GM11168 (cell line): ENCODE measurements at regions not wholly inside any gene's neighbourhood (a gene's known extent, or its start where the extent isn't known, plus 50 kb on each side); places are given as distances from the start of the nearest gene placed in this dataset.
"Not testable (repeated sequence)": the region's sequence is repeated elsewhere in the genome, so short reads cannot be mapped to it uniquely, and the experiment has no call there.

Experiments
- in situ Hi-C: fragments of 300-500 bp; cut with MboI; formaldehyde crosslinking; loops from one replicate; pipeline ENCODE4 v1.12.0; 2022; ENCODE audit warnings: low sequenced_read_pairs; ENCODE audit not compliant: unreplicated experiment

- in situ Hi-C loops, result no loop called here
Observed at GRCh38 chr16:73129455-73129854, 81.5 kb upstream of the ZFHX3 start.

- in situ Hi-C loops, result no loop called here
Observed at GRCh38 chr16:73126525-73126853, 78.6 kb upstream of the ZFHX3 start.

DNA sequence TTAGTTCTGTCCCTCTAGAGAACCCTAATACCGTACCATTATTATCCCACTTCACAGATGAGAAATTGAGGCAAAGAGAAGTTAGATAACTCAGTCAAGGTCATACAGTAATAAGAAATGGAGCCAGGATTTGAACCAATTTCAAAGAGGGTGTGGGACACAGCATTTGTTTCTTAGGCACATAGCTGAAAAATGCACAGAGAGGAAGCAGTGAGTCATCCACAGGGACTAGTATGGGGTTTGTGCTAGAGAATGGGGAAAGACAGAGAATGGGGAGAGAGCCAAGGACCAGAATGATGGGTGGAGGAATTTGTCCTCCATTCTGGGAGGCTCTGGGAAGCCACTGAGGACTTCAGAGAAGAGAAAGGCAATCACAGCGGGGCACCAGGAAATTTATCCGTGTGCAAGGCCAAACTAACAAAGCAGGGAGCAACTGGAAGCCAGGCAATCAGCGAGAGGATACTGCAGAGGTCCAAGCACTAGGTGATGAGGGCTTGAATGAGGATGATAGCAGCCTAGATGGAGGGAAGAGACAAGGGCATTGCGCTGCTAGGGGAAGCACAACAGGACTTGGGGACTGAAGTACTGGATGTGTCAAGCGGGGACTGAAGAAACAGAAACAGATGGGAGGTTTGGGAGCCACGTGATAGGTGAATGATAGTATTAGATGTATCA is 78.1 kb upstream of the ZFHX3 start:
- in situ Hi-C loops, result no loop called here

GRCh38 chr16:73124665-73125375 is 76.9 kb upstream of the ZFHX3 start:
- in situ Hi-C loops, result no loop called here

DNA sequence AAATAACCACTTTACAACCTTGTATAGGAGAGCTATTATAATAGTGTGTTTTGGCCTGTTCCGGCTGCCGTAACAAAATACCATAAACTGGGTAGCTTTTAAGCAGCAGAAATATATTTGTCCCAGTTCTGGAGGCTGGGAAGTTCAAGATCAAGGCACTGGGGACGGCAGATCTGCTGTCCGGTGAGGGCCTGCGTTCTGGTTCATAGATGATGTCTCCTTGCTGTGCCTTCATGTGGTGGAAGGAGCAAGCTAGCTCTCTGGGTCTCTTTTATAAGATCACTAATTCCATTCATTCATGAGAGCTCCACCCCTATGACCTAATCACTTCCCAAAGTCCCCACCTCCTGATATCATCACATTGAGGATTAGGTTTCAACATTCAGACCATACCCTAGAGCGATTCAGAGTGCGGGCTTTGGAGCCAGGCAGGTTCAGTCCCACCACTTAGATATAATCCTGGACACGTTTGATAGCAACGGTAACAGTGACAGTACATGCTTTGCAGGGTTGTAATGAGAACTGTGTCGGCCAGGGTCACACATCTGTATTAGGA is 76.2 kb upstream of the ZFHX3 start:
- in situ Hi-C loops, result no loop called here

- in situ Hi-C loops, result no loop called here
Observed at GRCh38 chr16:73122604-73123391, 74.9 kb upstream of the ZFHX3 start.

DNA sequence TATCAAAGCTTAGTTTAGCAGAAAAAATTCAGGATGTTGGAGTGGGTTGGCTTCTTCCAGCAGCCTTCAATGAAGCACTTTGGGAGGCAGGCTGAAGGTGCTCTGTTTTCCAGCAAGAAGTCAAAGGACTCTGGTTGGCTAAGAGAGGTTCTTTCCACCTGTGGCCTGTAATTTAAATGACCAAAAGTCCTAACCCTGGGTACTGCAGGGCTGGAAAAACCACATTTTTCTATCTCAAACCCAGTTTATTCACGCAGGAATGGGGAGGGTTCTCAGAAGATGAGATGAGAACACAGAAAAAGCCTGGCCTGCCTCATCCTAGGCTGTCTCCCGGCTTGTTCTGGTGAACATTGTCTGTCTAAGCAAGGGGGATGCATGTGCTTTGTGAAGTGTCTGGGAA is 68.6 kb upstream of the ZFHX3 start:
- in situ Hi-C loops, result no loop called here

DNA sequence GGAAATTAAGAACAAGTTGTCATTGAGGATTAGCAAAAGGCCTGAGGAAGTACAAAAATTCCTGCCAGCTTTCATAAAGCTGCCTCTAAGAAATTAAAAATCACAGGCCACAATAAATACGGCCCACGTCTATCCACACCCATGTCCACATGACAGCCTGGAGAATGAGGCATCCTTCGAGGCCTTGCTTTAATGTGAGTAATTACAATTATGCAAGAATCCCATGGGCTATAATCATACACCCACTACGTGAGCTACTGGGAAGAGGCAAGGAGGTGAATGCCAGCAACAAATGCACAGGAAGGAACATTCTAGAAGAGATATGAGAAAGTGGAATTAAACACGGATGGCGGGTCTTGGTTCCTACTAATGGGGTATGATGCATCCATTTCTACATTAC is 65.4 kb upstream of the ZFHX3 start:
- in situ Hi-C loops, result no loop called here

GRCh38 chr16:73108195-73108963 is 60.5 kb upstream of the ZFHX3 start:
- in situ Hi-C loops, result no loop called here

GRCh38 chr16:73107371-73107770 is 59.4 kb upstream of the ZFHX3 start:
- in situ Hi-C loops, result no loop called here

DNA sequence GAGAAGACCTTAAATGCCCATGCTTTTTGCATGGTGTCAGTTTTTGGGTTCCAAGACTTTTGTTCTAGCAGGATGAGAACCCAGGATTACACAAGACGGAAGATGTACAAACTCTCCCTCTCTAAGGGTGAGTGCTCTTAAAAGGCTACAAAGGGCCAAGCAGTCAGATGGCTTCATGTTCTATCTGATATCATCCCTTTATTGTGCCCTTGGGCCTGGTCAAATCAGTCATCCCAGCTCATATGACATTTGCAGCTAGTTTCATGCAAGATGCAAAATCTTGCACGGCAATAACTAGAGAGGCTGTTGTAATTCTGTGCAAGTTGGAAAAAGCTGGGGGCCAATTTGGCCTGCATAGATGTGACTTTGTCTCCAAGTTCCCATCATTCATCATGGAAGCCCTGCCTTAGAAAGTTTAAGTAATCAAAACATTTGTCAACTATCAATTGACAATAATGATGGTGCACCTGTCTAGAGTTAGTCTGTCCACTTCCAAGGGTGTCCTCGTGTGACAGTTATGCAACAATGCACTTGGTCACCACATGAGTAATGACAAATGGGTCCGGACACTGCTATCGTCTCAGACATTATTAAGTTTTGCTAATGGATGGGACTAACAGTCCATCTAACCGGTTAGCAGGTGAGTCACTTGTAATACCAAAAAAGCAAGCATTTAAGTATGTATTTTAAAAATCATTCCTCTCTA is 58.6 kb upstream of the ZFHX3 start:
- in situ Hi-C loops, result no loop called here

GRCh38 chr16:73101568-73101967 is 53.6 kb upstream of the ZFHX3 start:
- in situ Hi-C loops, result no loop called here

- in situ Hi-C loops, result not testable (repeated sequence)
Observed at GRCh38 chr16:73099601-73100000, 51.7 kb upstream of the ZFHX3 start.
